ENCODE measurements at regions not wholly inside any gene's neighbourhood (a gene's known extent, or its start where the extent isn't known, plus 50 kb on each side); places are given as distances from the start of the nearest gene placed in this dataset.
A peak's percentile ranks its signal among the peaks of the same experiment; 100 is the strongest.
"Not testable (repeated sequence)": the region's sequence is repeated elsewhere in the genome, so short reads cannot be mapped to it uniquely, and the experiment has no call there.

DNA sequence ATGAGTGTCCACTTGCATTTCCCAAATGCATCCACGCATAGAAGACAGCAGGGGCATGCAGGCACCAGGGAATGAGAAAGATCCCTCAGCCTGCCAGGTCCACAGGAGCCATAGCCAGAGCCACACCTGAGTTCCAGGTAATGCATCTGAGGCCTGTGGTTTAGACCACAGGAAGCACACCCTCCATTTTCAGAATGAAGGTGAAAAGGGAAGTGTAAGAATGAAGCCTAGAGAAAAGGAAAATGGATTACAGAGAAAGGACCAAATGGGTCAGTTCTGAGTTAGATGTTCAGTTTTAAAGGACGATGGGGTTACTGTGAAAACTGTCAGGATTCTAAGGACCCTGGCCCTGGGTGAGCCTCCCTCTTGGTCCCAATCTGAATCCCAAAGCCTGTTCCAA is 1283.2 kb downstream of the TMEM121 start:
- DNase-seq: no peak

GRCh38 chr14:106810168-106810567 is 1283.8 kb downstream of the TMEM121 start:
- DNase-seq: not testable (repeated sequence)

- no peak for DNase-seq
These were observed 1284.8 kb downstream of the TMEM121 start for GRCh38 chr14:106811162-106811561.

GRCh38 chr14:106812788-106813476 is 1286.5 kb downstream of the TMEM121 start:
- DNase-seq: no peak

DNA sequence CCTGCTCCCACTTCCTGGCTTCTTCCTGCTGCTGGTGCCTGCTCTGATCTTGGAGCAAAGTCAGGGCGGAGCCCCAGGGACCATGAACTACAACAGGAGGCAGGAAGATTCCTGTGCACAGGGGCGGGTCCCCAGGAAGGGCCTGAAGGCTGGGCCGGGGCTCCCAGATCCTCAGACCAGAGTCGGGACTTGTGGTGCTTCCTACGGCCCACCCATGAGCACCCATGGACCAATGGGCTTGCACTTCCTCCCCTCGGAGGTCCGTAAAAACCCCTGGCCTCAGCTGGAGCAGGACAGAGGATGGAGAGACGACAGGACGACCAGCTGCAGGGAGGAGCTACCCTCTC is 1287.1 kb downstream of the TMEM121 start:
- DNase-seq: no peak

DNA sequence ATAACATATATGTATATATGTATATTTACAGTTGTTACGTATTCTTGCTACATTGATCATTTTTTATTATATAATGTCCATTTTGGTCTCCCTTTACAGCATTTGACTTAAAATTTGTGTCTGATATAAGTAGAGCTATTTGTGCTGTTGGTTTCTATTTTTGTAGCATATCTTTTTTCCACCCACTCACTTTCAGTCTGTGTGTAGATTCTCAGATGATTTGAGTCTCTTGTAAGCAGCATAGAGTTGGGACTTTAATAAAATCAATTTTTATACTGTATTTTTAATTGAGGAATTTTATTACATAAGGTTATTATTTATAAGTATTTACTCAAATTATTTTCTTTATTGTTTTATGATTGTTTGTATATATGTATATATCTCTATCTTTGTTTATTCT is 1293.7 kb downstream of the TMEM121 start:
- no peak for DNase-seq

DNA sequence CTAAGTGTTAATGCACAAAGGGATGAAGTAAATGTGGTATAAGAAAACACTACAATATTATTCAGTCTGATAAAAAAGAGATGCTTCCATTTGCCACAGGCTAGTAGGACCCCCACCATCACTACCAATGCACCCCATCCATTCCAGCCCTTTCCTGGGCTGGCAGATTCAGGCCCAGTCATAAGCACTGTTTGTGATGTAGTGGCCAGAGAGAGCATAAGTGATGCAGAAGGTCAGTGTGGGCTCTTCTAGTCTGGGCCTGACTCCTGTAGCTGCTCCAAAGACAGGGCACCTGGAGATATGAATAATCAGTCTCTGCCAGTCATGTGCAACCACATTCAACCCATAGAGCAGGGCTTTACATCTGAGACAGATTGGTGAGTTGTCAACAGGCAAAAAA is 1294.7 kb downstream of the TMEM121 start:
- no peak for DNase-seq

DNA sequence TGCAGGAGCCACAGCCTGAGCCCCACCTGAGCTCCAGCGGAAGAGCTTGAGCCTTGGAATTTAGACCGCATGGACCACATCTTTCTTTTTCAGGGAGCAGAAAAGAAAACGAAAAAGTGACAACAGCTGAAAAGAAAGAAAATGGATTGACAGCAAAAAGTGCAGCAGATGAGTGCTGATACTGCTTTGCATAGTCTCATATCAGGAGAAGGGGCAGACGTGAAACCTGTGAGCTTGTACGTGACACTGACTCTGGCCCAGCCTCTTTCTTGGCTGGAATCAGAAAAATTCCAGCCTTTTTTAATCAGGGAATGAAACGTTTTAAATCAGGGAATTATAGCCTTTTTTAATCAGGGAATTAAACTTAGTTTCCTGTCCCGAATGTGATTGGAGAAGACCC is 1296.5 kb downstream of the TMEM121 start:
- DNase-seq: no peak

DNA sequence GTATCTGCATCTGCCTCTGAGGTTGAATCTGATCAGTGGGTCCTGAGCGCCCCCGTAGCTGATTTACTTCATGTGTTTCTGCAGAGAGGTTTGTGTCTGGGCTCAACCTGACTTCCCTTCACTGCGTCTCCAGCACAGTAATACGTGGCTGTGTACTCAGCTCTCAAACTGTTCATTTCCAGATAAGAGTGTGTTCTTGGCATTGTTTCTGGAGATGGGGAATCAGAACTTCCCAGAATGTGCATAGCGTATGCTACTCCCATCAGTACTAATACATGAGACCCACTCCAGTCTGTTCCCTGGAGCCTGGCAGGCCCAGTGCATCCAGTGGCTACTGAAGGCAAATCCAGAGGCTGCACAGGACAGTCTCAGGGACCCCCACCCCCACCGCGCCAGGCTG is 1297.2 kb downstream of the TMEM121 start:
- DNase-seq: no peak

DNA sequence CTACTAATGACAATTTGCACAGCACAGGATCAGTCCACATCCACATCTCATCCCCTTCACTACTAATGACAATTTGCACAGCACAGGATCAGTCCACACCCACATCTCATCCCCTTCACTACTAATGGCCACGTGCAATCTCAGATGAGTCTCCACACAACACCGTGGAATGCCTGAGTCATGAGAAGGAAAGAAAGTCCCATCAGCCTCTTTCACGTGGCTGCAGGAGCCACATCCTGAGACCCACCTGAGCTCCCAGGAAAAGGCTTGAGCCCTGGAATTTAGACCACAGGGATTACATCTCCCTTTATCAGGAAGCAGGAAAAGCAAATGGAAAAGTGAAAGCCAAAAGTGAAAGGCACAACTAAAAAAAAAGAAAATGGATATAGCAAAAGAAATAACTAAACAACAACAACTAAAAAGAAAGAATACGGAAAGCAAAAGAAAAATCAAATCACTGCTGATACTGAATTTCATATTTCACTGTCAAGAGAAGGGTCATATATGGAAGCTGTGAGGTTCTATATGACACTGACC is 1300.5 kb downstream of the TMEM121 start:
- no peak for DNase-seq

DNA sequence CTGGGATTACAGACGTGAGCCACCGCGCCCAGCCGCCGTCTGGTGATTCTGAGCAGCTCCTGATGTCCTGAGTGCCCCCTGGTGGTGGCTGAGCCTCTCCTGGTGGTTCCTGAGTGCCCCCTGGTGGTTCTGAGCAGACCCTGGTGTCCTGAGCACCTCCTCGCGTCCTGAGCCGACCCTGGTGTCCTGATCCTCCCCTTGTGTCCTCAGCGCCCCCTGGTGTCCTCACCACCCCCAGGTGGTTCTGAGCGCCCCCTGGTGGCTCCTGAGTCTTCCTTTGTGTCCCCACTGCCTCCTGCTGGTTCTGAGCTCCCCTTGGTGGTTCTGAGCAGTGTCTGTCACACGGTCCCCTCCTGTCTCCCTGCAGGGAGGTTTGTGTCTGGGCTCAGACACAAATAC is 1304.9 kb downstream of the TMEM121 start:
- DNase-seq: peak; percentile 3 to 58

GRCh38 chr14:106837870-106838269 is 1311.5 kb downstream of the TMEM121 start:
- no peak for DNase-seq

GRCh38 chr14:106838991-106839769 is 1312.8 kb downstream of the TMEM121 start:
- DNase-seq: no peak

DNA sequence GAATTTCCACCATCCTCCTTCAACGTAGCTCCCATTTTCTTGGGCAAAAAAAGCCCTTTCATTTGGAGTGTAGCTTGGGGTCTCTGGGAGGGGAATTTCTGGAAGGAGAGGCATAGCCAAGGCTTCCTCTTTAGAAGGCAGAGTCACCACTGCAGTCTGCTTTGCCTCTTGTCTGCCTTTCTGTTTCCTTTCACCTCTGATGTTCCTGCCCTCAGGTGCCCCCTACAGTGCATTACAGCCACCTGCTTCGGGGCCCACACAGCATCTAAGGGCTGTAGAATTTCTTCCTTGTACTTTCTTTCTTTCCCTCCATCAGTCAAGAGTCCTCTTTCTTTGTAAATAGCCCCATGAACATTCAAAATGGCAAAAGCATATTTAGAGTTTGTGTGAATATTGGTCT is 1313.9 kb downstream of the TMEM121 start:
- DNase-seq: no peak

- DNase-seq: no peak
These were observed 1314.6 kb downstream of the TMEM121 start for GRCh38 chr14:106840991-106841390.

DNA sequence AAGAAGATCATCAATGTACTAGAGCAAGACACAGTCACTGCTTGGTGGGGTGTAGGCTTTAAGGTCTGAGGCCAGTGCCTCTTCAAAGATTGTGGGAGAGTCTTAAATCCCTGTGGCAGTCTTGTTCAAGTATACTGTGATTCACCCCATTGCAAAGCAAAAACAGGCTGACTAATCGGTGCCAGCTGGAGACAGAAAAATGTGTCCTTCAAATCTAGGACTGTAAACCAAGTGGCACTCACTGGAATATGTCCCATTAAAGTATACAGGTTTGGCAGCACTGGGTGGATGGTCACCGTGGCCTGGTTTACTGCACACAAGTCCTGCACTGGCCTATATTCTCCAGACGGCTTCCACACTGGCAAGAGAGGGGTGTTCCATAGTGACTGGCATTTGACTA is 1315.3 kb downstream of the TMEM121 start:
- DNase-seq: no peak

- DNase-seq: no peak
These were observed 1316.3 kb downstream of the TMEM121 start for GRCh38 chr14:106842687-106843086.

- DNase-seq: no peak
These were observed 1317.0 kb downstream of the TMEM121 start for GRCh38 chr14:106843386-106843785.

DNA sequence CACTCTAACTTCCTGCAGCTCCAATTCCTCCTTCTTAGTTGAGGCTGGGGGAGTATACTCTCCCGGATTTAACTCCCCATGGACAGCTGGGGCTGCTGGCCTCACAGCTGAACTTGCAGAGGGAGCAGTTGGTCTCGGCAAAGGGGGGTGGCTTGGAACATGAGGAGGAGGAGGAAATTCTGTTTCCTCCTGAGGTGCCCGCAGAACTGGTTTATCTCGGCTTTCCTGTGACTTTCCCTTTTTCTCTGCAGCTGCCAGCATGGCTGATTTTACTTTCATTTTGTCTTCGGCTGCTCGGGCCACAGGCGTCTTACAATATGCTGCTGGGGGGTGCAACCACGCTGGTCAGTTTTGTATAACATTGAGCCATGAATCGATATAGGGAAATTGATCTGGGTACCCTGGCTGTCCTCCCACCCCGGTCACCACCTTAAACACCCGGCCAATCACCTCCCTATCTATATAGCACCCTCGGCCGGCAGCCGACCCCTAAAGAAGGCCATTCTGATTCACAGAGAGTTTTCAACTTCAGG is 1317.6 kb downstream of the TMEM121 start:
- DNase-seq: no peak

DNA sequence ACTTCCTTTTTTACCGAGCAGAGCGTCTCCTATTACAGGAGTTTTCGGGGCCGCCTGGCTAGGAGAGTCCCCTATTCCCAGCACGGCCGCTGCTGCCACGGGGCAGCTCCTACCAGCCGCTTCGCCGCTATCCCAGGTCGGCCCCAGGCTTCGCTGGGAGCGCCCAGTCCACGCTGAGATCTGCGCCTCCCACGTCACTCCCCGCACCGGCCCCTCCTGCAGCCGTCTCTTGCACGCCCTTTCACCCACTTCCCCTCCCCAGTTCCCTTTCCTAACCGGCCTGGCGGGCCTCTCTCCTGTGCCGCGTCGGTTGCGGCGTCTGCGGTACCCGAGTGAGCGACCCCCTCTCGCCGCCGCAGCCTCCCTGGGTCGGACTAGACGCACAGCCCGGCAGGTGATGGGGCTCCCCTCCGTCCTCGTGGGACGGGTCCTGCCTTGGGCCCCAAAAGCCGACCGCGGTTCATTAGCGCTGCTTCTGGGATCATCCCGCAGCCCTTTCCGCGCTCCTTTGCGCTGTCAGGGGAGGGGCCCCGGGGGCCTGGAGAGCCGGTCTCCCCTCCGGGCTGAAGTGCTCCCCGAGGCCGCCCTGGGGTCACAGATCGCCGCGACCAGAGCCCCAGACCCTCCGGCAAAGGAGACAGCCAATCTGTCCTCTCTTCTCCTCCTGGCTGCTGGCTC is 1318.4 kb downstream of the TMEM121 start:
- no peak for DNase-seq

DNA sequence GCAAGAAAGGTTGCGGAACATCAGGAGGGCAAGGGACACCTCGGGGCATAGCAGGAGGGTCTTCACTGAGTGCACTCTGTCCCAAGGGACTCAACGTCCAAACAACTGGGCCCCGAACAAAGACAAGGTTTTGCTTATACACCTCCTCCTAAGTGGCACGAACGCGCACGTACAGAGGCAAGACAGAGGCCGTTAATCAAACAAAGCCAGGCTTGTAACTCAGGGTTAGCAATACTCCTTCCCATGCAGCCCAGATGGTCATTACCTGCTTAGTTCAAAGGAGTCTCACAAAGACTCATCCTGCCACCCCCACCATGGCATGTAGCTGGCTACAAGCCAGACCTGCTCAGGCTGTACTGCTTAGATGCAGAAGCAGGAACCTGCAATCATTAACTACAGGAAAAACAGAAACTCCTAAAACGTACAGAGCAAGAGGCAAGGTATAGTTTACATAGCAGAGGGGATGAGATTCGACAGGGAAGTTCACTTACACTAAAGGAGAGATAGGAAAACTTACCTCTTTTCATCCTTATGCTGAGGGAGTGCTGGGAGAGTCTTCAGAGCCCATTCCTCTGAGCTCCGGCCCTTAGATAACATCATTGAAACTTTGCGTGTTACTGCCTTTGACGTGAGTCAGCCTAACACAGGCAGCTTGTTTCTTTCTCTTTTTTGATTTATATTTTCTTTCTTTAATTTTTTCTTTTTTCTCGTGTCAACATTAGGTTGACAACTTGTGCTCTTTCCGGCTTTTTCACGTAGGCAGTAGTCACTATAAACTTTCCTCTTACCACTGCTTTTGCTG is 1319.1 kb downstream of the TMEM121 start:
- no peak for DNase-seq

- no peak for DNase-seq
These were observed 1319.8 kb downstream of the TMEM121 start for GRCh38 chr14:106846218-106846617.

Measured in NCI-H1930 (cell line).